Astrocyte (in vitro differentiated cells and primary cell): ENCODE measurements at regions not wholly inside any gene's neighbourhood (a gene's known extent, or its start where the extent isn't known, plus 50 kb on each side); places are given as distances from the start of the nearest gene placed in this dataset.

Source experiments
- DNase-seq: peaks from one replicate; pipeline ENCODE4 v3.0.0-alpha.2; 2010; ENCODE audit warnings: low read depth
- FAIRE-seq: peaks from 2 replicates; lab custom pipeline; 2011; peaks lifted over from hg19 to GRCh38; lab: Jason Lieb, UNC
- H2AFZ ChIP-seq: 2 replicates; pipeline ENCODE4 v1.6.0; 2012; ENCODE audit warnings: low read depth, low read length, inconsistent platforms
- H3K27ac ChIP-seq: 2 replicates; pipeline ENCODE4 v1.5.1; 2011; ENCODE audit warnings: low read depth, low read length, inconsistent platforms
- H3K27me3 ChIP-seq: 2 replicates; pipeline ENCODE4 v1.6.0; 2011; ENCODE audit warnings: low read length, inconsistent platforms; ENCODE audit not compliant: insufficient read depth
- H3K36me3 ChIP-seq: 2 replicates; pipeline ENCODE4 v1.5.1; 2011; ENCODE audit warnings: low read length, inconsistent platforms; ENCODE audit not compliant: insufficient read depth
- H3K4me1 ChIP-seq: 2 replicates; pipeline ENCODE4 v1.5.1; 2011; ENCODE audit warnings: low read length, inconsistent platforms; ENCODE audit not compliant: insufficient read depth
- H3K4me2 ChIP-seq: 2 replicates; pipeline ENCODE4 v1.6.0; 2012; ENCODE audit warnings: low read length, inconsistent platforms
- H3K4me3 ChIP-seq: 2 replicates; pipeline ENCODE4 v1.5.1; 2011; ENCODE audit warnings: low read depth, mild to moderate bottlenecking, low read length, inconsistent platforms; ENCODE audit not compliant: insufficient read depth
- H3K79me2 ChIP-seq: 2 replicates; pipeline ENCODE4 v1.6.0; 2012; ENCODE audit warnings: mild to moderate bottlenecking, low read length, inconsistent platforms; ENCODE audit not compliant: insufficient read depth
- H3K9ac ChIP-seq: 2 replicates; pipeline ENCODE4 v1.6.0; 2012; ENCODE audit warnings: mild to moderate bottlenecking, low read length, inconsistent platforms
- H3K9me3 ChIP-seq: 2 replicates; pipeline ENCODE4 v1.5.1; 2012; ENCODE audit warnings: low read depth, mild to moderate bottlenecking, low read length, inconsistent platforms; ENCODE audit not compliant: insufficient read depth
- H4K20me1 ChIP-seq: 2 replicates; pipeline ENCODE4 v1.6.0; 2012; ENCODE audit warnings: low read length, inconsistent platforms; ENCODE audit not compliant: insufficient read depth
- H3K27ac Mint-ChIP-seq: one replicate; pipeline ENCODE4 v1.8.0; 2021; ENCODE audit warnings: mild to moderate bottlenecking, mixed read lengths; ENCODE audit not compliant: unreplicated experiment
- H3K27me3 Mint-ChIP-seq: one replicate; pipeline ENCODE4 v1.8.0; 2021; ENCODE audit warnings: low read depth, mixed read lengths; ENCODE audit not compliant: unreplicated experiment
- H3K36me3 Mint-ChIP-seq: one replicate; pipeline ENCODE4 v1.8.0; 2021; ENCODE audit warnings: low read depth, mixed read lengths; ENCODE audit not compliant: unreplicated experiment
- H3K4me1 Mint-ChIP-seq: one replicate; pipeline ENCODE4 v1.8.0; 2021; ENCODE audit warnings: low read depth, mixed read lengths; ENCODE audit not compliant: unreplicated experiment
- H3K4me3 Mint-ChIP-seq: one replicate; pipeline ENCODE4 v1.8.0; 2021; ENCODE audit warnings: mild to moderate bottlenecking, moderate library complexity, mixed read lengths; ENCODE audit not compliant: unreplicated experiment
- H3K9me3 Mint-ChIP-seq: one replicate; pipeline ENCODE4 v1.8.0; 2021; ENCODE audit warnings: mild to moderate bottlenecking, mixed read lengths; ENCODE audit not compliant: unreplicated experiment
- CTCF ChIP-seq: IDR thresholded peaks from 2 replicates; pipeline ENCODE4 v1.5.1; 2011; ENCODE audit warnings: low read depth, mild to moderate bottlenecking, inconsistent platforms, low read length, moderate library complexity; ENCODE audit not compliant: insufficient read depth
- EZH2 ChIP-seq: IDR thresholded peaks from 2 replicates; pipeline ENCODE4 v1.6.1; 2012; ENCODE audit warnings: mild to moderate bottlenecking, low read length, inconsistent platforms; ENCODE audit not compliant: insufficient read depth

- no peak overlapping the region for H3K4me3 ChIP-seq
- H3K9ac ChIP-seq: no peak overlapping the region
- no peaks in the 10 kb centered on the region for H3K36me3 ChIP-seq
- TF ChIP-seq CTCF: no peak
- no peak for TF ChIP-seq EZH2
- H3K4me3 Mint-ChIP-seq: no peak overlapping the region
- H3K27ac Mint-ChIP-seq: no peak overlapping the region
- no peak overlapping the region for H3K27ac ChIP-seq
- no peak for FAIRE-seq
- no peaks in the 10 kb centered on the region for H3K4me1 ChIP-seq
- DNase-seq: peak; percentile 3
- no peaks in the 10 kb centered on the region for H3K79me2 ChIP-seq
- H3K9me3 ChIP-seq: peaks cover 4% of the 10 kb centered on the region
- H2AFZ ChIP-seq: no peak overlapping the region
- H3K27me3 ChIP-seq: no peaks in the 10 kb centered on the region
- H4K20me1 ChIP-seq: no peaks in the 10 kb centered on the region
- H3K4me1 Mint-ChIP-seq: peaks cover 5% of the 10 kb centered on the region
- no peak overlapping the region for H3K4me2 ChIP-seq
- H3K9me3 Mint-ChIP-seq: peaks cover 2% of the 10 kb centered on the region
- H3K36me3 Mint-ChIP-seq: no peaks in the 10 kb centered on the region
- H3K27me3 Mint-ChIP-seq: no peaks in the 10 kb centered on the region
Measured at GRCh38 chr13:74920920-74921319, 561.0 kb downstream of the TBC1D4 start.

GRCh38 chr13:74920361-74920760 is 561.6 kb downstream of the TBC1D4 start:
- Mint-ChIP-seq H3K27ac (no peak overlapping the region), H3K4me1 (peaks cover 5% of the 10 kb centered on the region), H3K4me3 (no peak overlapping the region), H3K27me3 (no peaks in the 10 kb centered on the region), H3K9me3 (peaks cover 2% of the 10 kb centered on the region), H3K36me3 (no peaks in the 10 kb centered on the region)
- DNase-seq: no peak
- Histone ChIP-seq H3K9ac (no peak overlapping the region), H3K4me3 (no peak overlapping the region), H2AFZ (no peak overlapping the region), H4K20me1 (no peaks in the 10 kb centered on the region), H3K4me1 (no peaks in the 10 kb centered on the region), H3K79me2 (no peaks in the 10 kb centered on the region), H3K36me3 (no peaks in the 10 kb centered on the region), H3K27me3 (no peaks in the 10 kb centered on the region), H3K4me2 (no peak overlapping the region), H3K27ac (no peak overlapping the region), H3K9me3 (peaks cover 4% of the 10 kb centered on the region)
- no peak for TF ChIP-seq CTCF
- no peak for TF ChIP-seq EZH2
- no peak for FAIRE-seq

GRCh38 chr13:74919914-74920313 is 562.1 kb downstream of the TBC1D4 start:
- Histone ChIP-seq H4K20me1 (no peaks in the 10 kb centered on the region), H3K36me3 (no peaks in the 10 kb centered on the region), H3K4me3 (no peak overlapping the region), H3K27ac (no peak overlapping the region), H3K4me1 (no peaks in the 10 kb centered on the region), H3K4me2 (no peak overlapping the region), H2AFZ (no peak overlapping the region), H3K9ac (no peak overlapping the region), H3K27me3 (no peaks in the 10 kb centered on the region), H3K9me3 (peaks cover 4% of the 10 kb centered on the region), H3K79me2 (no peaks in the 10 kb centered on the region)
- no peak overlapping the region for H3K4me3 Mint-ChIP-seq
- DNase-seq (no peak), FAIRE-seq (no peak)
- H3K27ac Mint-ChIP-seq: no peak overlapping the region
- H3K4me1 Mint-ChIP-seq: peaks cover 5% of the 10 kb centered on the region
- H3K36me3 Mint-ChIP-seq: no peaks in the 10 kb centered on the region
- H3K27me3 Mint-ChIP-seq: no peaks in the 10 kb centered on the region
- peaks cover 2% of the 10 kb centered on the region for H3K9me3 Mint-ChIP-seq
- TF ChIP-seq CTCF (no peak), EZH2 (no peak)
